Activated CD4-positive, alpha-beta T cell treated with anti-CD3 and anti-CD28 coated beads, Interleukin-2, amount 50 U/mL, for 48 hours (primary cell): ENCODE measurements at regions not wholly inside any gene's neighbourhood (a gene's known extent, or its start where the extent isn't known, plus 50 kb on each side); places are given as distances from the start of the nearest gene placed in this dataset.

Experiments used
- DNase-seq, 2 experiments: peaks; one replicate each; pipeline ENCODE4 v3.0.0-alpha.2; 2020

DNA sequence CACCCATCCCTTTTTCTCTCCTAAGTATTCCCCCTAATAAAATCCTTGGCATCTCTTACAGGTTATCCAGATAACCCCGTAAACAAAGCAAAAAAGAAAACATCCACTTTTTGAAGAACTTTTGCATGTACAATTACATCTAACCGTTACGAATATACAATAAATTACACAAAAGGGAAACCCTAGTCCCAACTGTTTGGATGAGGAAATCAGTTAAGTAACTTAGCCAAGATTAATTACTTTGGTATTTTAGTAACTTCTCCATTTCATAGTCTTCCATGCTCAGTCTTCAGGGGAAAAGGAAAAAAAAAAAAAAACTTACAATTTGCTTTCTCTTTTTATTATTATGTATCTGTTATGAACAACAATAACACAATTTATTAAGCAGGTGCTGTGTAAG is 212.9 kb downstream of the ACTL7B start:
- no peak for DNase-seq

DNA sequence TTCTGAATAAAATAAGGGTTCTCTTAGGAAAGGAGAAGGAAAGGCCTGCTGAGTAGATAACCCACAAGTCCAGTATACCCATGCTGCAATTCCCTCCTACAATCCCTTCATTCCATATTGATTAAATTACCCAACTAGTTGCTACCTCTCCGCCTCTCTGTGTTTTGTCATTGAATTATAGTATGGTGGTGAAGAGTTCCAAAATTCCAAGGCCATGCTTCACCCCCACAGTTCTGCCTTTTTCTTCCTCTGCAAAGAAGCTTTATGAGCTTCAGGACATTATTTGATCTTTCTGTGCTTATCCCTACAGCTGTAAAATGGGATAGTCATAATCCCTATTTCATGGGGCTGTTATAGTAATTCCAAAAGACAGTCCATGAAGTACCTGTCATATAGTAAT is 215.6 kb downstream of the ACTL7B start:
- DNase-seq, result no peak

DNA sequence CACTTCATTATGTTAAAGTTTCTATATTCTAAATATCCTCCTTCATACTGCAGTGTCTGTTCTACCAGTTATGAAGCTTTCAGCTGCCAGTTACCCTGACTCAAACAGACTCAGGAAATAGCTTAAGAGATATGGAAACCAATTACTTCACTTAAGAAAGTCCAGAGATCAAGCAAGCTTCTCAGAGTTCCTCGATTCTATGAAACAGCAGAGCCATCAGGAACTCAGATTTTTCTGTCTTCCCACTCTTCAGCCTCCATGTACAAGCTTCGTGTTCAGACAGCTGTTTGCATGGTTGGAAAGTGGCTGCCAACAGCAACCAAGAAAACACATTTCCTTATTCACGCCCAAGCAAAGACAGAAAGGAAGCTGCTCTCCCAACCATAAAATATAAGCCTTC is 216.1 kb downstream of the ACTL7B start:
- DNase-seq, result no peak

DNA sequence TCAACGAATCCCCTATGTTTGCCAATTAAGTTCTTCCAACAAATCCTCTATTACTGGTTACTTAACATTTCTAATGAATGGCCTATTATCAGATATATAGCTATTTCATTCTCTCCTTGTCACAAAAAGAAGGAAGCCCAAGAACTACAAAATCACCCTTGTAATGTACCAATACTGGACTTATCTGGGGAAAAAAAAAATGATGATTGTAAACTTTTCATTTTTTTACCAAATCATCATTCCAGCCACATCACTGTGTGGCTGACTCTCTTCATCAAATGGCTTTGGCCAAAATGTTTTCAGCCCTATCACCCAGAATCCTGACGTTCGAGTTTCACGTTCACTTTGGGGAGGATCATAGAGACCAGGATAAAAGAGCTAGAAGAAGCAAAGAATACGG is 216.7 kb downstream of the ACTL7B start:
- no peak for DNase-seq

DNA sequence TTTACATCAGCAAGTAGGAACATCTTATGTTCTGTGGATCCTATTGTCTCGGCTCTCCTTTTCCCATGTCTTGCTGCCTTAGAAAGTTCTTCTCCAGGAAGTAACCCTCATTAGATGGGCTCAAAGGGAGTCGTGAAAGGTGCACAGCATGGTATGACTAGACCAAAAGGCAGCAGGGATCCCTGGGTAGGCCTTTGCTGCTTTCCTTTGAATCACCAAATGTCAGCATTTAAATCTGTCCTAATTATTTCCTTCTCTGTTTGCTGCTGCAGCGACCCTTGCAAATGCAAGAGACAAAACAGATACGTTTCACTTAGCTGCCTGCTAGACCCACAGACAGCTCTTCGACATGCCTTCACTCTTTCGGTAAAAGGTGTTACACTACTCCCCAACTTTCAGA is 218.4 kb downstream of the ACTL7B start:
- DNase-seq, result no peak

DNA sequence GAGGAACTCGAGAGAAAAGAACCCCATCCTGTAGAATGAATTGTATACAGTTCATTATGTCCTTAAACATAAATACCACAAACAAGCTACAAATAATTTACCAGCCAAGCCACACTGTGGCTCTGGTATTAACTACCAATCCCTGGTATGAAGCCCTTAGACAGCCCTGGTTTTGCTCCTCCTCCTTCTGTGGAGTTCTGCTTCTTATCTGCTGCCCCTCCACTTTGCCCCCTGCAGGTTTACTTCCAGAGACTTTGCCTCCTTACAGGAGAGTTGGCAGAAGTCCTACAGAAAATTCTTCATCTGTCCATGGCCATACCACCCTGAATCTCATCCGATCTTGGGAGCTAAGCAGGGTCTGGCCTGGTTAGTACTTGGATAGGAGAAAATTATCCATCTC is 219.8 kb downstream of the ACTL7B start:
- DNase-seq, result no peak

DNA sequence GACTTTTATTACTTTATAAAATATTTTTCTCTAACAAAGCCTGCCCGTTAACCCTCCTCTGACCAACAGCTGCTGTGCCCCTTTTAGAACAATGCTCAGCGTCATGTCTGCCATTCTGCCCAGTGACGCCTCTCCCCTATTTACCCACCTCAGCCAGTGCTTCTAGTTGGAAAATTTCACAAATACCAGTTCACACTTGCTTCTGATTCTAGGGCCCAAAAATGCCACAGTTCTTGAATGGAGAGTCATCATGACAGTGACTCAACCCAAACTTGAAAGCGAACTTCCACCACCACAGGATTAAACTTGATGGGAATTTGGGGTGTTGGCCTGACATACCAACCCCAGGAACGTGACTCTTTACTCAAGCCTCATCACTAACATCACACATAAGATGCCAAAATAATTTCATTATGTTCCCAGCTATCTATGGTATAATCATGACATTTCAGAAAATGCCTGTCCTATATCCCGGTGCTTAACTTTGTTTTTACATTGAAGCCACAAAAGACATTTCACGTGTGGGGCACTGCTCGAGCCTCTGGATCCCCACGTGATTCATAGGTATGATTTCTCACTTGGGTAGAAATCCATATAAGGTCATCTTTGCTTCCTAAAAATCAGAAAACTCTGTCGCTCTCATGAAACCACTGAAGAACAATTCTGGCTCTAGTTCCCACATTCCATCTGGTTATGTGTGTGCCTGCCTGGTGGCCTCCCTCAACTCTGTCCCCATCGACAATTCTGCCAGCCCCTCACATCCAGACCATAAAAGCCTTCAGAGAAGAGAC is 220.9 kb downstream of the ACTL7B start:
- DNase-seq, result no peak

DNA sequence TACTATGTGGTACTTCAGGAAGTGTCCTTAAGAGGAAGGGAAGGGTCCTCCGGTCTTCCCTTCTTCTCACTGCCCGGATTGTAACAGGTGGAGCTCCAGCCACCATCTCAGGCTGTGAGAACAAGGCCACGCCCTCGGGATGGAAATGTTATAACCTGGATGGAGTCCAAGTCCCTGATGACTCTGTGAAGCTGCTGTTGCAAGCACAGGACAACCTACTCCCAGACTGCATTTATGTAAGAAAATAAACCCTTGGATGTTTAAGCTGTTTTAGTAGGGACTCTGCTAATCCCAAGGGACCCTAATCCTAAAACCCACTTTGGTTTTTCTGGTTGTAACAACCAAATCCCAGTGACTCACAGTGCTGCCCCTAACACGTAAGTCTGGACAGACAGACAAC is 221.6 kb downstream of the ACTL7B start:
- no peak for DNase-seq

DNA sequence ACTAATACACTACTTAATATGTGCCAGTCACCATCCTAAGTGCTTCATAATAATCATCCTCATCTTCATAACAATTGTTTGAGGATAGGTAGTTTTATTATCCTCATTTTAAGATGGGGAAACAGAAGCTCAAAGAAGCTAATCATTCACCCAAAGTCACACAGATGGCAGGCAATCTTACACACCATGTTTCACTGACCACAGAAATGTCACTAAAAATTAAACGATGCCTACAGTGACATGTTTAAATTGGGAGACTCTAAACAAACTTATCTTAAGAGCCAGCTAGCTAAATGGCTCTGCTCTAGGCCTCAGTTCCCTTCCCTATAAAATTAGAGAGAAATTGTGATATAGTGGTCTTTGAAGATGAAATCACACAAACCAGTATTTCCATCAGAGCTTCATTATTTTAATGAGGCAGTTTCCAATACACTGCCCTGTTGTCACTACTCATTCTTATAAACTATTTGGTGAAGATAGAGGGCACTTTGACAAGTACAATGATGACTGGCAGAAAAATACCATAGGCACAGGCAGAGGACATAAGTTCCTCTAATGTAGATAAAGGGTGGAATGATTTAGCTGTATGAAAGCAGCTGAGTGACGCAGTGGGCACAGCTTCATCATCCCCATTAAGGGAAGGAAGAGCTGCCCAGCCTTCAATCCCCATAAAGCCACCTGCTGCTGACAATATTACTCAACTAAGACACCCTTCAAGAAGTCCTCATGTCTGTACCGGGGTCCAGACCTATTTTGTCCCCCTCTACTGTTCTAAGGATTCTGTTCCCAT is 224.1 kb downstream of the ACTL7B start:
- no peak for DNase-seq

DNA sequence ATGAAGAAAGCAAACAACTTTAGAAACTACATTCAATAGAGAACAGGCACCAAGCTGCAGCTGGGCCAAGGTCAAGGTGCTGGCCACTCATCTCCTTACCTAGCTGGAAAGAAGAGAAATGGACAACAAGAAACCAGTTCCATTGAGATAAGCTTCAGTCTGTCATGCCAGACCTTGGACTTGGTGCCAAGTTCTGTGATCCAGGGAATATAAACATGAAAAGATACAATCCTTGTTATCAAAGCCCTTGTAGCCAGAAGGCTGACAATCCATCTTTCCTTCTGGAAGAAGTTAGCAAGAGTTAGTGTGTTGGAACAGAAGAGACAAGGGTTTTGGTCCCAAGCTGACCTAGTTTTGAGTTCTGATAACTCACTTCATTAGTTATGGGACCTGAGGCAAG is 227.5 kb downstream of the ACTL7B start:
- DNase-seq, result no peak

DNA sequence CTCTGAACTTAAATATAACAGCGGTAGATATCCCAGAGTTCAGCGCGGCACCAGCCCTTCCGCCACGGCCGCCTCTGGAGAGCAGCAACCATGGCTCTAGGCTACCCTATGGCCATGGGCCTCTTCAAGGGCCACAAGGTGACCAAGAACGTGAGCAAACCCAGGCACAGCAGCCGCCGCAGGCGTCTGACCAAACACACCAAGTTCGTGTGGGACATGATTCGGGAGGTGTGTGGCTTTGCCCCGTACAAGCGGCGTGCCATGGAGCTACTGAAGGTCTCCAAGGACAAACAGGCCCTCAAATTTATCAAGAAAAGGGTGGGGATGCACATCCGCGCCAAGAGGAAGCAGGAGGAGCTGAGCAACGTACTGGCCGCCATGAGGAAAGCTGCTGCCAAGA is 229.0 kb downstream of the ACTL7B start:
- DNase-seq, result no peak

DNA sequence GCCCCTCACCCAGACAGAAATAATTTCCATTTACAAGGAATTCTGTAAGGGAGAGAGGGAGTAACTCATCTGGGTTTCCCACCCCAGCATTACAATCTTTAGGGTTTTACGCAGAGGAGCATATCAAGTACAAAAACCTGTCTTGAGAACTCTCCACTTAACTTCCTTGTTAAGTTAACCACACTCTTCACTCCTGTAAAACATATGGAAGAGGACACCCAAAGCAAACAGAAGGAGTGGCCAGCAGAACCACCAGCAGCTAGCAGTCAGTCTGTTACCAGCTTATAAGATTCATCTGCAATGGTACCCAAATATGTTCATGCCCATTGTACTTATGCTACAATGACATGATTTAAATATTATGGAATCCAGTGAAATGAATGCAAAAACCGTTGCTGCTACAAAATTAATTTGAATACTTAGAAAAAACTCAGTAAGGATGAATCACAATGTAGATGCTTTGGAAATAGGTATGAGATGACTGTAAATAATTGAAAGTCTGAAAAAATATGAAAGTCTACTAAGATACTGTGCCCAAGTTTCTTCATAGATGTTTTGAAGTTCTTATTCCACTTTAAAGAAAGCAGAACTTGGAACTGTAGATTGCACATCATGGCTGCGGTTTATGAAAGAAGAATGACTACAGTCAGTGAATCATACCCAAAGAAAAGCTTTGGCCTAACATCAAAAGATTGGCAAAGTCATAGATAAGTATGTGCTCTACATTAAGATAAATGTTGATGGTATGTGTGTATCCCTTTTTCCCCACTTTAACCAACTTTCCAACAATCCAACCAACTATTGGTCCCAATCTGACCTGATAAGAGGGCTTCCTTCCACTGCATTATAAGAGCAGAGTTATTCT is 233.6 kb downstream of the ACTL7B start:
- DNase-seq, result no peak

DNA sequence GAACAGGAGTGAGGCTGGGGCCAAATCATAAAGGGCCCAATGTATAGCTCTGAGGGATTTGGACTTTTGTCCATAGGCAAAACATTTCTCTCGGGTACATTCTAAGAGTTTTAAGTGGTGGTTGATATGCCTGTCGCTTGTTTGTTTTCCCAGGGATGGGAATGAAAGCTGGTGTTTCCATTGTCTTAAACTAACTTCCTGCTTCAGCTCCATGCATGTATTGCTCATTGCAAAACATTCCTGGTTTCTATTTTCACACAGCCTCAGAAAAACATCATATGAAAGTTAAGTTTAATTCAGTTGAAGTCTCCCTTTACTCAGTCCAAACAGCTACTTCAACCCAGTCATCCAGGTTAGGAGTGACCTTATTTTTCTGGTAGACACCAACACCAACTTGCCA is 235.0 kb downstream of the ACTL7B start:
- DNase-seq, result no peak

DNA sequence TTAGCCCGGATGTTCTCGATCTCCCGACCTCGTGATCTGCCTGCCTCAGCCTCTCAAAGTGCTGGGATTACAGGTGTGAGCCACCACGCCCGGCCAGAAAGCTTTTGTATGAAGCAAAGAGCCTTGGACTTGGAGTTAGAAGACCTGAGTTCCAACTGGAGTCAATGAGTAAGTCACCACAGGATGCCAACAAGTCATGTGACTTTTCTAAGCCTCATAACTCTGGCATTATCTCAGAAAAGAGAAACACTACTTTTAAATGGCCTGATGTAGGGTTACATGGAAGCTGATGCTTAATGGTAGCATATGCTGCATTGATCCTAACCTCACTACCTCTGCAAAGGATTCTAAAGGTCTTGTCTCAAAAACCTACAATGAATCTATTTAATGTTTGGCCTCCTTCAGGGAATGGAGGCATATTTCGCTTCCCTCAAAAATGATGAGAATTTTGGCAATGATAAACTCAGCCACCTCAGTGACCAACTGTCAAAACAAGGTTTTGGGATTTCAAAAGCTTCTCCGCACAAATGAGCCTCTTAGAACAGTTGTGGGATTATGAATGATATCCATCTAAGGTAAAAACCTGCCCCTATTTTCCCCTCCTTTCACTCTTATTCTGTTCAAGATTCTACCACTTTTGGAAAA is 236.8 kb downstream of the ACTL7B start:
- no peak for DNase-seq

DNA sequence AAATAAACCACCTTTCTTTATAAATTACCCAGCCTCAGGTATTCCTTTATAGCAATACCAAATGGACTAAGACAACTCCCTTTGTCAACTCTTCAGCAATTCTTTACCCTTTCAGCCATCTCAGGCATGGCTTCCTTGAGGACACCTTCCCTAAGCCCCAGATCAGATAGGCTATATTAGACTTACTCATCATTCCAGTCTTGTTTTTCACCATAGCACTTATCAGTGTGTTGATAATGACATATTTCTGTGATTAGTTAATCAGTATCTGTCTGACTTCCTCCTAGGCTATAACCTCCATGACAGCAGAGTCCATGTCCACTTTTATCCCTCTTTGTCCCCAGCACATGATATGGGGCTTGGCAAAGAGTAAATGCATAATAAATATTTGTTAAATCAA is 238.1 kb downstream of the ACTL7B start:
- DNase-seq, result no peak

DNA sequence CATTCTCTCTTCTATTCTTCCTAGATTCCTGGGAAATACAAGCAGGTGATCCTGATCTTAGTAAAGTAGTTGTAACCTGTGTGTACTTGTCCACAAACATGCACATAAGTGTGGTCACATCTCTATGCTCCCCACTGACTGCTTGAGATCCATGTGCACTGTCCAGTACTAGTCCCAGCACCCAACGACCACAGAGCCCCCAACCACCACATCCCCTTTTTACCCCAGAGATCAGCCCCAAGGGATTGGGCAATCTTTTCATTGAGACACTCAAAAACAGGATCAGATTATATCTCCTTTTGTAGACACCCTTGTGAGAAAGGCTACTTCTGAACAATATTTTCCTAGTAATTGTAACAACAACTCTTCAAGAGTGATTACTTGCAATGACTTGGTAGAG is 240.6 kb downstream of the ACTL7B start:
- DNase-seq, result no peak

DNA sequence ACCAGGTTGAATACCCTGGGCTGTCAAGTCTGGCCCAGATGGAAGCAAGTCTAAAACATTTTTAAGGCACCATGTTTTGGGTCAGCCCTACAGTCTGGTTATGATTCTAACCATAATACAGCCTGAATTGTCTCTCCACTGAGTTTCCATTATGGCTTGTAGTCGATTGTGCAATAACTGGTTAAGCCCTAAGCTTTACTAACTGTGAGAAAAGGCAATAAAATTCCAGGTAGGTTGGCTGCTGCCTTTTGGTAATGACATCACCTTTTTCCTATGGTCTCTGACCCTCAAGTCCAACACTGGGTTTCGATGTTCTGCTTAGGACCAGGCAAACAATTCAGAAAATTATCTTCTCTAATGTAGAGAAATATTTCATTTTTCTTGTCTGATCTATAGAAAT is 243.3 kb downstream of the ACTL7B start:
- DNase-seq, result no peak

DNA sequence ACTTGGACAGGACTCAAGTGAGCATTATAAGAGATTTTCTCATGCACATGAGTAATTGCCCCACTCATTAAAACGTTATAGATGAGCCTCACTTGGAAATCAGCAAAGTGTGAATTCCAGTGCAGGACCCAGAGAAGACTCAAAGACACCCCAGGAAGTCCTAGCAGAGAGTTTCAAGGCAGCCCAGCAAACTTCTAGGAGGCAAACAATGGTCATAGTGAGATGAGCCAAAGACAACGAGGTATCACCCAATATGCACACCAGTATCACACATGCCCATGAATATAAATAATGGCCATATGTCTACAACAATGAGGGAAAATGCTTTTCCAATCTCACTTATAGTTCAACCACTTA is 245.9 kb downstream of the ACTL7B start:
- DNase-seq, result no peak

DNA sequence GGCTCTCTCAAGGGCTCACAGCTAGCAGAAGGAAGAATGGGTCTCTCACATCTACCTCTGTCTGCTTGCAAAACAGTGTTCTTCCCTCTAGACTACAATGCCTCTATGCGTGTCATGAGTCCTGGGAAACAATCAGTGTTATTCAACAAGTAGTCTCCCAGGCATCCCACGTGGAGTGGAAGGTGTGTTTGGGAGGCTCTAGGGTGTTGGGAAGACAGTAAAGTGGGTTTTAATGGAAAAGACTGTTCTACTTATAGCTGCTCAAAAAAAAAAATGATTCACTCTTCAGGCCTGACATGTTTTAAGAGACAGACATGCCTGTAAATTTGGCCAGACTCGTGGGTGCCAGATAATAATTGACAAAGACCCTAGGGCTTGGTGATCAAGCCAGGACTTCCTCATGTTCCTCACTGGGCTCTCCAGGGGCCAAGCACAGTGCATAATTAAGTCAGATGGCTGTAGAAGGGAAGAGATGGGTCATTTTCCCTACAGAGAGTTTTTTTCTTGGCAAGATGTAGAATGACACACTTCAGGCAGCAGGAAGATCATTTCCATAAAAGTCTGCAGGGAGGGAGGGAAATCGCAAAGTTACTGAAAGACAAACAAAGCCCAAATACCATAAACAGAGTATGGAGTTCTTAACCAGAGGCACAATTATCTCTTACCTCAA is 246.4 kb downstream of the ACTL7B start:
- no peak for DNase-seq

DNA sequence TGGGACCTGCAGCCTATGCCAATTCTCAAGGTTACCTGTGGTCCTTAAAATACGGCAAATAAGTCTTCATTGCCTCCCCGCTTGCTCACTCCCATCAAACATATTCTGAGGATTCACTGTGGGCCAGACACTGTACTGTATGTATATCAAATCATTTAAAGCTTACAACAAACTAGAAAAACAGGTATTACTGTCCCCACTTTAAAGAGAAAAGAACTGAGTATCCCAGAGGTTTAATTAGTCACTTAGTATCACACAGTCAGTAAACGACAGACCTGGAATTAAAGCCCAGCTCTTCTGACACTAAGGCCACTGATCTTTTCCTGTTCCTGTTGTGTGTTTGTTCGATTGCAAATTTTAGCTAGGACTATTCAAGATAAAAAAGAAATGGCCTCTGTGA is 248.2 kb downstream of the ACTL7B start:
- DNase-seq, result no peak

DNA sequence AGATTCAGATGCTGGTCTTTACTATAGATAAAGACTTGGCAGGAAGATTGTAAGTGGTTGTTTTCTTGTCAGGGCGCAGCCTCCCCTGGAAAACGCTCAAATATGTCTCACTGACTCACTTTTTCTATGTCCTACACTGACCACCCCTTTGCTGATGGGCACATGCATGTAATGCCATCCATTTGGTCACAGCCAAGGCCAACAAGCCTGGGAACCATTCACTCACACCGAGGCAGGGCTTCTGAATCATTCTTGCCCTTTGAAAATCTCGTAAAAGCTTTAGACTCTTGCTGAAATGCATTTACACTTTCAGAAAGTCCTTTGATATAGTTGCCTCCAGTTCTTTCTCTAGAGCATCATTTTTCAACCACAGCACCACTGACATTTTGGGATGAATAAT is 249.4 kb downstream of the ACTL7B start:
- no peak for DNase-seq

DNA sequence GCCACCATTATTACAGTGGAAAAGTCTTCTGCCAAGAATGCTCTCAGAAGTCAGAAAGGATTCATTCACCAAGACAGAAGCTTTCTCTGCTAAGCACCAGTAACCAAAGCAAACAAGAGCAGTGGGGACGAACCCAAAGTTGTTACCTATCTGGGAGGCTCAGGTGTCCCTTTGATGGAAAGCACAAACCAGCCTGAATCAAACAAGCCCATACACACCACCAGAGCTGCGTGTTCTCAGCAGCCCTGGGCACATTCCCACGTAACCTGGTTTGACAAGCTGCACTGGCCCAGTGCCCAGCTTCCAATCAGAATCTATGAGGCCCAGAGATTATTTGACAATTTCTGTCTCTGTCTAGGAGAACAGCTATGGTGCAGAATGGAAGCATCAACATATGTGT is 252.6 kb downstream of the ACTL7B start:
- DNase-seq, result no peak

DNA sequence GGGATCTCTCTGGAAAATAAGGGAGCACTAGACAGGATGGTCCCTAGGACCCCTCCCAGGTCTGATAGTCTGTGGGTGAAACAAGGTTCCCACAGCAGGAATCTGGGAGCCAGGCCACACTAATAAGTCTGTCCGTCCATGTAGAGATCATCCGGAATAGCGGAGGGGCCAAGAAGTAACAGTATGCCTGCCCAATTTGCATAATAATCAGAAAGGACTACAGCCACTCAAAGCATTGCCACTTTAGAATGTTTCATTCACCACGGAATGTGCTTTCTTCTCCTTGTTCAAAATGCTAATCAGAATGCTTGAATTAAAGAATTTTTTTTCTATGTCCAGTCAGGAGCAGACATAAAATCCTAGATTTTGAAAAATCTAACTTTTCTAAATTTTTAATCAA is 254.9 kb downstream of the ACTL7B start:
- DNase-seq, result no peak
